GM23338 (cell line): ENCODE measurements at regions not wholly inside any gene's neighbourhood (a gene's known extent, or its start where the extent isn't known, plus 50 kb on each side); places are given as distances from the start of the nearest gene placed in this dataset.
"Not testable (repeated sequence)": the region's sequence is repeated elsewhere in the genome, so short reads cannot be mapped to it uniquely, and the experiment has no call there.

Source experiments
- ATAC-seq: fragments of 200-7000 bp; cut with Tn5 transposase; 3 replicates; pipeline ENCODE4 v1.9.1; 2020
- DNase-seq: peaks from one replicate; pipeline ENCODE4 v3.0.0-alpha.2; 2015; ENCODE audit warnings: low spot score
- H2AFZ ChIP-seq: fragments of 200-600 bp; sonication (generic); 2 replicates; pipeline ENCODE4 v1.8.0; 2016; ENCODE audit warnings: antibody characterized with exemption, mild to moderate bottlenecking, moderate library complexity
- H3F3A ChIP-seq: fragments of 200-600 bp; sonication (generic); replicated peaks from 2 replicates; pipeline ENCODE4 v1.8.0; 2017; ENCODE audit warnings: antibody characterized with exemption, mixed run types, low read depth
- H3K27ac ChIP-seq: fragments of 200-600 bp; sonication (generic); 2 replicates; pipeline ENCODE4 v1.6.1; 2016; ENCODE audit warnings: low read depth
- H3K27me3 ChIP-seq: fragments of 200-600 bp; sonication (generic); 2 replicates; pipeline ENCODE4 v1.8.0; 2016; ENCODE audit warnings: mild to moderate bottlenecking, mixed run types, moderate library complexity; ENCODE audit not compliant: insufficient read depth
- H3K36me3 ChIP-seq: fragments of 200-600 bp; sonication (generic); 2 replicates; pipeline ENCODE4 v1.8.0; 2016; ENCODE audit warnings: mild to moderate bottlenecking; ENCODE audit not compliant: insufficient read depth
- H3K4me1 ChIP-seq: fragments of 200-600 bp; sonication (generic); 2 replicates; pipeline ENCODE4 v1.8.0; 2016; ENCODE audit warnings: mild to moderate bottlenecking, moderate library complexity; ENCODE audit not compliant: insufficient read depth
- H3K4me2 ChIP-seq: fragments of 200-600 bp; sonication (generic); 2 replicates; pipeline ENCODE4 v1.7.1; 2017; ENCODE audit warnings: mixed run types
- H3K4me3 ChIP-seq: fragments of 200-600 bp; sonication (generic); 2 replicates; pipeline ENCODE4 v1.6.1; 2016; ENCODE audit warnings: mixed run types
- H3K79me2 ChIP-seq: fragments of 200-600 bp; sonication (generic); replicated peaks from 2 replicates; pipeline ENCODE4 v1.8.0; 2017; ENCODE audit warnings: mild to moderate bottlenecking; ENCODE audit not compliant: insufficient read depth
- H3K9me2 ChIP-seq: fragments of 200-600 bp; sonication (generic); 2 replicates; pipeline ENCODE4 v1.8.0; 2017; ENCODE audit not compliant: insufficient read depth
- H4K20me1 ChIP-seq: fragments of 200-600 bp; sonication (generic); replicated peaks from 2 replicates; pipeline ENCODE4 v1.8.0; 2017; ENCODE audit warnings: mild to moderate bottlenecking; ENCODE audit not compliant: insufficient read depth
- H3K27ac Mint-ChIP-seq: 2 replicates; pipeline ENCODE4 v1.8.0; 2020; ENCODE audit warnings: inconsistent platforms, mild to moderate bottlenecking, moderate library complexity, mixed read lengths
- H3K27me3 Mint-ChIP-seq: 3 replicates; pipeline ENCODE4 v1.8.0; 2022; ENCODE audit warnings: low read depth, mild to moderate bottlenecking, moderate library complexity, mixed read lengths, inconsistent platforms; ENCODE audit not compliant: insufficient read depth, poor library complexity
- H3K36me3 Mint-ChIP-seq: 3 replicates; pipeline ENCODE4 v1.8.0; 2021; ENCODE audit warnings: low read depth, mild to moderate bottlenecking, inconsistent platforms, moderate library complexity, mixed read lengths
- H3K4me1 Mint-ChIP-seq: 3 replicates; pipeline ENCODE4 v1.8.0; 2020; ENCODE audit warnings: mild to moderate bottlenecking, inconsistent platforms, mixed read lengths
- H3K4me3 Mint-ChIP-seq: 3 replicates; pipeline ENCODE4 v1.8.0; 2021; ENCODE audit warnings: moderate library complexity, mild to moderate bottlenecking, inconsistent platforms, mixed read lengths
- H3K9me3 Mint-ChIP-seq: 3 replicates; pipeline ENCODE4 v1.8.0; 2020; ENCODE audit warnings: moderate library complexity, mild to moderate bottlenecking, inconsistent platforms, mixed read lengths
- CREB1 ChIP-seq: fragments of 250-450 bp; sonication (Bioruptor Pico); IDR thresholded peaks from 2 replicates; pipeline ENCODE4 v1.5.0; 2020; ENCODE audit warnings: low read depth, mild to moderate bottlenecking, moderate library complexity
- POLR2AphosphoS5 ChIP-seq: IDR thresholded peaks from 2 replicates; pipeline ENCODE4 v1.6.1; 2016; ENCODE audit warnings: antibody characterized with exemption, low read depth
- TF ChIP-seq, protein P1 (sequence below): IDR thresholded peaks from one replicate; pipeline ENCODE4 v1.6.1; 2018; ENCODE audit warnings: antibody characterized with exemption; ENCODE audit not compliant: unreplicated experiment
- TF ChIP-seq, protein P2 (sequence below): fragments of 250-450 bp; sonication (Bioruptor Pico); IDR thresholded peaks from 2 replicates; pipeline ENCODE4 v1.5.0; 2020; ENCODE audit warnings: mild to moderate bottlenecking, moderate library complexity
- TF ChIP-seq, protein P3 (sequence below): IDR thresholded peaks from 2 replicates; pipeline ENCODE4 v1.6.1; 2016; ENCODE audit warnings: antibody characterized with exemption

DNA sequence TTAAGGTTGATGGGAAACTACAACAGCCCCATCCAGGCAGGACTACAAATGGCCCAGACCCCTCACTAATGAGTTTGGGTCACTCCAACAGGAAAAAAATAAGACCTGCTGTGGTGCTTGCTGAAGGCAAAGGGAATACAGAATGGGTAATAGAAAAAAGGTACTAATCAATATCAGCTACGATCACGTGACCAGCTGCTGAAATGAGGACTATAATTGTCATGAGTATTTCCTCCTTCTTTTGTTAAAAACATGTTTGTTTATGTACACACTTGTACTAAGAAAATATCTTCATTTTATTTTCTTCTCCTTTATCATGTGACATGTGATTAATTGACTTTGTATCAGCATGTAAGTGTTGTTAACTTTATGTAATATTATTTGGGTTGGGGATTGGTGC is 199.9 kb downstream of the GJA1 start (continued):
- TF ChIP-seq, protein P1, sequence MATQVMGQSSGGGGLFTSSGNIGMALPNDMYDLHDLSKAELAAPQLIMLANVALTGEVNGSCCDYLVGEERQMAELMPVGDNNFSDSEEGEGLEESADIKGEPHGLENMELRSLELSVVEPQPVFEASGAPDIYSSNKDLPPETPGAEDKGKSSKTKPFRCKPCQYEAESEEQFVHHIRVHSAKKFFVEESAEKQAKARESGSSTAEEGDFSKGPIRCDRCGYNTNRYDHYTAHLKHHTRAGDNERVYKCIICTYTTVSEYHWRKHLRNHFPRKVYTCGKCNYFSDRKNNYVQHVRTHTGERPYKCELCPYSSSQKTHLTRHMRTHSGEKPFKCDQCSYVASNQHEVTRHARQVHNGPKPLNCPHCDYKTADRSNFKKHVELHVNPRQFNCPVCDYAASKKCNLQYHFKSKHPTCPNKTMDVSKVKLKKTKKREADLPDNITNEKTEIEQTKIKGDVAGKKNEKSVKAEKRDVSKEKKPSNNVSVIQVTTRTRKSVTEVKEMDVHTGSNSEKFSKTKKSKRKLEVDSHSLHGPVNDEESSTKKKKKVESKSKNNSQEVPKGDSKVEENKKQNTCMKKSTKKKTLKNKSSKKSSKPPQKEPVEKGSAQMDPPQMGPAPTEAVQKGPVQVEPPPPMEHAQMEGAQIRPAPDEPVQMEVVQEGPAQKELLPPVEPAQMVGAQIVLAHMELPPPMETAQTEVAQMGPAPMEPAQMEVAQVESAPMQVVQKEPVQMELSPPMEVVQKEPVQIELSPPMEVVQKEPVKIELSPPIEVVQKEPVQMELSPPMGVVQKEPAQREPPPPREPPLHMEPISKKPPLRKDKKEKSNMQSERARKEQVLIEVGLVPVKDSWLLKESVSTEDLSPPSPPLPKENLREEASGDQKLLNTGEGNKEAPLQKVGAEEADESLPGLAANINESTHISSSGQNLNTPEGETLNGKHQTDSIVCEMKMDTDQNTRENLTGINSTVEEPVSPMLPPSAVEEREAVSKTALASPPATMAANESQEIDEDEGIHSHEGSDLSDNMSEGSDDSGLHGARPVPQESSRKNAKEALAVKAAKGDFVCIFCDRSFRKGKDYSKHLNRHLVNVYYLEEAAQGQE, result no peak

DNA sequence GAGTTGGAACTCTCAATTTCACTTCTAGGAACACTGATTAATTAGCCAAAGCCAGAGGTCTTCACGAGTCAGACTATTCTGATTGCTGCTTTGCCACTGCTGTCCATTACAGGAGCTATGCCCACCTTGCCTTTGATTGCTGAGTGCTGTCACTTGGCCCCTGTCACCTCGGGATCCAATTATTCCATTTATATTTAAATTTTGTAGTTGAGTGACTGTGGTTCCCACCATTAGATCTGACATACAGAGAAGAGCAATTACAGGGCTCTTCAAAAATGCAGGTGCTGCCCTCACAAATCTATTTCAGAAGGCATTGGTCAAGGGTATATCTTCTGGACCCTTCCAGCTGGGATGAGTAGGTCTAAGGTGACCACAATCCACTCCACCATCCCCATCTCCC is 200.8 kb downstream of the GJA1 start:
- H3K9me3 Mint-ChIP-seq, result peaks cover 57% of the 10 kb centered on the region
- not testable (repeated sequence) for H3K4me1 ChIP-seq, H3K4me1 Mint-ChIP-seq, H3K27me3 Mint-ChIP-seq, H3F3A ChIP-seq, H3K4me3 Mint-ChIP-seq, H3K27me3 ChIP-seq, H3K27ac Mint-ChIP-seq, H3K4me2 ChIP-seq, DNase-seq, ATAC-seq, H3K79me2 ChIP-seq, H4K20me1 ChIP-seq, H3K4me3 ChIP-seq, H3K27ac ChIP-seq, H2AFZ ChIP-seq, H3K9me2 ChIP-seq
- peaks cover 80% of the 10 kb centered on the region for H3K36me3 Mint-ChIP-seq
- peaks cover 36% of the 10 kb centered on the region for H3K36me3 ChIP-seq

DNA sequence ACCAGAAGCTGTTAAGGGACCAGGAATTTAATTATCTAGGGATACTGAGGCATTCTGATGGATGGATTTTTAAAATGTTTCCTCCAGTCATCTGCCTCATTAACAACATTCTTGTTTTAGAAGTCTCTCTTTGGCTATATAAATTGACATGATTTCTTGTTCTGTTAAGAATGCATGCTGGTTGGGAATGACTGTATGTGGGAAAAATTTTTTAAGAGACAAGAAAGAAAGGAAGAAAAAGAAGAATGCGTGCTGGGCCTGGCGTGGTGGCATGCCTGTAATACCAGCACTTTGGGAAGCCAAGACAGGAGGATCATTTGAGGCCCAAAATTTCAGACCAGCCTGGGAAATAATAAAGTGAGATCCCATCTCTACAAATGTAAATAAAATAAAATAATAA is 203.6 kb downstream of the GJA1 start:
- H3K4me1 ChIP-seq, result no peaks in the 10 kb centered on the region
- H3F3A ChIP-seq, result no peaks in the 10 kb centered on the region
- H3K36me3 ChIP-seq, result peaks cover 23% of the 10 kb centered on the region
- 0 out of 2 replicates have a peak, but pooled peaks cover 4% of the 10 kb centered on the region for H3K9me2 ChIP-seq
- H3K4me3 ChIP-seq, result no peak overlapping the region
- H3K4me2 ChIP-seq, result no peak overlapping the region
- H3K27me3 ChIP-seq, result no peaks in the 10 kb centered on the region
- ATAC-seq, result no peak
- Mint-ChIP-seq H3K27me3 (no peaks in the 10 kb centered on the region), H3K4me1 (no peaks in the 10 kb centered on the region), H3K36me3 (peaks cover 73% of the 10 kb centered on the region), H3K9me3 (peaks cover 44% of the 10 kb centered on the region), H3K27ac (no peak overlapping the region), H3K4me3 (no peak overlapping the region)
- no peak for DNase-seq
- no peak overlapping the region for H3K27ac ChIP-seq
- H3K79me2 ChIP-seq, result no peaks in the 10 kb centered on the region
- H4K20me1 ChIP-seq, result no peaks in the 10 kb centered on the region
- H2AFZ ChIP-seq, result no peak overlapping the region
- TF ChIP-seq POLR2AphosphoS5 (no peak), CREB1 (no peak)
- TF ChIP-seq, protein P2, sequence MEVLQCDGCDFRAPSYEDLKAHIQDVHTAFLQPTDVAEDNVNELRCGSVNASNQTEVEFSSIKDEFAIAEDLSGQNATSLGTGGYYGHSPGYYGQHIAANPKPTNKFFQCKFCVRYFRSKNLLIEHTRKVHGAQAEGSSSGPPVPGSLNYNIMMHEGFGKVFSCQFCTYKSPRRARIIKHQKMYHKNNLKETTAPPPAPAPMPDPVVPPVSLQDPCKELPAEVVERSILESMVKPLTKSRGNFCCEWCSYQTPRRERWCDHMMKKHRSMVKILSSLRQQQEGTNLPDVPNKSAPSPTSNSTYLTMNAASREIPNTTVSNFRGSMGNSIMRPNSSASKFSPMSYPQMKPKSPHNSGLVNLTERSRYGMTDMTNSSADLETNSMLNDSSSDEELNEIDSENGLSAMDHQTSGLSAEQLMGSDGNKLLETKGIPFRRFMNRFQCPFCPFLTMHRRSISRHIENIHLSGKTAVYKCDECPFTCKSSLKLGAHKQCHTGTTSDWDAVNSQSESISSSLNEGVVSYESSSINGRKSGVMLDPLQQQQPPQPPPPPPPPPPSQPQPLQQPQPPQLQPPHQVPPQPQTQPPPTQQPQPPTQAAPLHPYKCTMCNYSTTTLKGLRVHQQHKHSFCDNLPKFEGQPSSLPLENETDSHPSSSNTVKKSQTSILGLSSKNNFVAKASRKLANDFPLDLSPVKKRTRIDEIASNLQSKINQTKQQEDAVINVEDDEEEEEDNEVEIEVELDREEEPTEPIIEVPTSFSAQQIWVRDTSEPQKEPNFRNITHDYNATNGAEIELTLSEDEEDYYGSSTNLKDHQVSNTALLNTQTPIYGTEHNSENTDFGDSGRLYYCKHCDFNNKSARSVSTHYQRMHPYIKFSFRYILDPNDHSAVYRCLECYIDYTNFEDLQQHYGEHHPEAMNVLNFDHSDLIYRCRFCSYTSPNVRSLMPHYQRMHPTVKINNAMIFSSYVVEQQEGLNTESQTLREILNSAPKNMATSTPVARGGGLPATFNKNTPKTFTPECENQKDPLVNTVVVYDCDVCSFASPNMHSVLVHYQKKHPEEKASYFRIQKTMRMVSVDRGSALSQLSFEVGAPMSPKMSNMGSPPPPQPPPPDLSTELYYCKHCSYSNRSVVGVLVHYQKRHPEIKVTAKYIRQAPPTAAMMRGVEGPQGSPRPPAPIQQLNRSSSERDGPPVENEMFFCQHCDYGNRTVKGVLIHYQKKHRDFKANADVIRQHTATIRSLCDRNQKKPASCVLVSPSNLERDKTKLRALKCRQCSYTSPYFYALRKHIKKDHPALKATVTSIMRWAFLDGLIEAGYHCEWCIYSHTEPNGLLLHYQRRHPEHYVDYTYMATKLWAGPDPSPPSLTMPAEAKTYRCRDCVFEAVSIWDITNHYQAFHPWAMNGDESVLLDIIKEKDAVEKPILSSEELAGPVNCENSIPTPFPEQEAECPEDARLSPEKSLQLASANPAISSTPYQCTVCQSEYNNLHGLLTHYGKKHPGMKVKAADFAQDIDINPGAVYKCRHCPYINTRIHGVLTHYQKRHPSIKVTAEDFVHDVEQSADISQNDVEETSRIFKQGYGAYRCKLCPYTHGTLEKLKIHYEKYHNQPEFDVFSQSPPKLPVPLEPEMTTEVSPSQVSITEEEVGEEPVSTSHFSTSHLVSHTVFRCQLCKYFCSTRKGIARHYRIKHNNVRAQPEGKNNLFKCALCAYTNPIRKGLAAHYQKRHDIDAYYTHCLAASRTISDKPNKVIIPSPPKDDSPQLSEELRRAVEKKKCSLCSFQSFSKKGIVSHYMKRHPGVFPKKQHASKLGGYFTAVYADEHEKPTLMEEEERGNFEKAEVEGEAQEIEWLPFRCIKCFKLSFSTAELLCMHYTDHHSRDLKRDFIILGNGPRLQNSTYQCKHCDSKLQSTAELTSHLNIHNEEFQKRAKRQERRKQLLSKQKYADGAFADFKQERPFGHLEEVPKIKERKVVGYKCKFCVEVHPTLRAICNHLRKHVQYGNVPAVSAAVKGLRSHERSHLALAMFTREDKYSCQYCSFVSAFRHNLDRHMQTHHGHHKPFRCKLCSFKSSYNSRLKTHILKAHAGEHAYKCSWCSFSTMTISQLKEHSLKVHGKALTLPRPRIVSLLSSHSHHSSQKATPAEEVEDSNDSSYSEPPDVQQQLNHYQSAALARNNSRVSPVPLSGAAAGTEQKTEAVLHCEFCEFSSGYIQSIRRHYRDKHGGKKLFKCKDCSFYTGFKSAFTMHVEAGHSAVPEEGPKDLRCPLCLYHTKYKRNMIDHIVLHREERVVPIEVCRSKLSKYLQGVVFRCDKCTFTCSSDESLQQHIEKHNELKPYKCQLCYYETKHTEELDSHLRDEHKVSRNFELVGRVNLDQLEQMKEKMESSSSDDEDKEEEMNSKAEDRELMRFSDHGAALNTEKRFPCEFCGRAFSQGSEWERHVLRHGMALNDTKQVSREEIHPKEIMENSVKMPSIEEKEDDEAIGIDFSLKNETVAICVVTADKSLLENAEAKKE (CRISPR knock-in tag), result no peak
- TF ChIP-seq, protein P3, sequence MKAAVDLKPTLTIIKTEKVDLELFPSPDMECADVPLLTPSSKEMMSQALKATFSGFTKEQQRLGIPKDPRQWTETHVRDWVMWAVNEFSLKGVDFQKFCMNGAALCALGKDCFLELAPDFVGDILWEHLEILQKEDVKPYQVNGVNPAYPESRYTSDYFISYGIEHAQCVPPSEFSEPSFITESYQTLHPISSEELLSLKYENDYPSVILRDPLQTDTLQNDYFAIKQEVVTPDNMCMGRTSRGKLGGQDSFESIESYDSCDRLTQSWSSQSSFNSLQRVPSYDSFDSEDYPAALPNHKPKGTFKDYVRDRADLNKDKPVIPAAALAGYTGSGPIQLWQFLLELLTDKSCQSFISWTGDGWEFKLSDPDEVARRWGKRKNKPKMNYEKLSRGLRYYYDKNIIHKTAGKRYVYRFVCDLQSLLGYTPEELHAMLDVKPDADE, result no peak
- TF ChIP-seq, protein P1, result no peak
